ENCODE measurements at regions not wholly inside any gene's neighbourhood (a gene's known extent, or its start where the extent isn't known, plus 50 kb on each side); places are given as distances from the start of the nearest gene placed in this dataset.
"Not testable (repeated sequence)": the region's sequence is repeated elsewhere in the genome, so short reads cannot be mapped to it uniquely, and the experiment has no call there.

DNA sequence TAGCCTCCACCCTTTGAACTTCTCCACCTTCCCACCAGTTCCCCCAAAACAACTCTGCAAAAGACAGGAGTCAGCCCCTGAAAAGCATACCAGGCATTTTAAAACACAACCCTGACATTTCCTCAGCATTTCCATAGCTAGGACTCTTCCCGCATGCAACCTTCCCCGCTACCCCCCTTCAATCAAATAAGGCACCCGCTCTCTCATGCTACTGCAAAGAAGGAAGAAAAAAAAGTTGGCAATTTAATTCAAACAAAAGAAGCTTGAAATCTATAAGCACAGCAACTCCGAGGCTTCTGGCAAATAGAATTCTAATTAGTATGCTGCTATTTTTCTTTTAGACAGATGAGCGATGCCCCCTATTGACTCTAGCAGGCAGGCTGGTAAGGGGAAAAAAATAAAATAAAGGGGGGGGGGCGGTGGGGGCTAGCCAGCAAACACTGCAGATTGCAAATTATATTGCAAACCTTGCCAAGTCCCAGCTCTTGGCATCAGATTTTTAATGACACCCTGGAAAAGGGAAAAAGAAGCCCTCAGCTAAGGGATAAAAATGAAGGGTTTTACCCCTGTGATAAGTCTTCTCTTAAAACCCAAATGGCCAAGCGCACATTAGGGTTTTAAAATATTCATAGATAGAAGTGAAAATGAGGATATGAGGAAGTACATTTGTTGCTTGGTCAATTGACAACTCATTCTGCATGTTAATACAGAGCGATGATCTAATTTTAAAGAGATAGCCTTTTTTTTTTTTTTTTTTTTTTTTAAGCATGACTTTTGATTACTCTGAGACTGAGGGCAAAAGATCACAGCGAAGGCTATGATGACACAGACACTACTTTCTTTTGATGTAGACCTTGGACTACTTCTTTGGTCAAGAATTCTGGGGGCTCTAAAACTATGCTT lies 255.2 kb downstream of the NR2F2 start:
- DNase-seq = peak; percentile 93

DNA sequence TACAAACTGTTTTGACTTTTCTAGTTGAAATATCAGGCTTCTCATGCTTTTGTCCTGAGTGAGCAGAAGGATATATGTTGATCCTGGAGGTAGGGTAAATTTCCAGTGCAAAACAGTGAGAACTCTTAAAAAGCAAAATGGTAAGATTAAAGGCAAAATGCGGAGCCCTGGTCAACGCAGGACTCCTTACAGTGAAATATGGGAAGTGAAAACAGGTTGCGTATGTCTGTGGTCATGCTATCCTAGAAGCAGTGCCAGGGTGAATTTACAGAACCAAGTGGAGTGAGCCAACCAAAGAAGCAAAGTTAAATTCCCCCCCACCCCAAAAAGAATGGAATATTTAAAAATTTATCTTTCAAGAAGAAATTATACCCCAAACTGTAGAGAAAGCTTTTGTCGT lies 256.4 kb downstream of the NR2F2 start:
- DNase-seq = peak; percentile 95

DNA sequence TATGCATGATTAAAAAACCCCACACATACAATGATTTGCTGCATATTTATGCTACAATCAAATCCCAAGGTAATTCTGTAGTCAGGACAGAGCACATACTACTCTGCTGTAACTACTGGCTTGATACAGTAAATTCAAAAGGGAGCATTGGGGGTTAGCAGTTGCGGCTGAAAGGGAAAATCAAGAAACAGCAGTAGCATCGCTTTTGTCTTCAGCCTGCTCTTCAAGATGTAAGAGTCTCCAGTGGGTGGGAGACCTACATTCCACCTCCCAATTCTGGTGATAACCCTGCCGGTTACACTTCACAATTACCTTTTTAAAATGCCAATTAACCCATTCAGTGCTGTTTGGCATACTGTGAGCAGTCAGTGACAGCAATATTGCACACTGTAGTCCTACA lies 259.4 kb downstream of the NR2F2 start:
- no peak for DNase-seq

DNA sequence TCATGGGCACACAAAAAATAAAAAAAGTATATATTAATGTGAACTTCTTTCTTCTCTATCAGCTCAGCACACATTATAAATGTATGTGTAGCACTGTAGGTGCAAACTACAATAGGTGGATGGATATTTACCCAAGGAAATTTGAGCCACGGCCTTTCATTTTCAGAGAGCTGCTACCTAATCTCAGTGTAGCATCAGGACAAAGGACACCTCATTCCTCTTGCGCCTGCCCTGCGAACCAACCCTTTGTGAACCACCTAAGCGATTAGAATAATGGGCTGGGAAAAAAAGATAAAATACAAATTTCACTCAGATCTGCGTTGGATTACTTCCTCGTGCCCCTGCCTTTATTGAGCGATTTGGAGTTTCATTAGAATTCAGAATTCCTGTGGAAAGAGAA lies 263.2 kb downstream of the NR2F2 start:
- no peak for DNase-seq

DNA sequence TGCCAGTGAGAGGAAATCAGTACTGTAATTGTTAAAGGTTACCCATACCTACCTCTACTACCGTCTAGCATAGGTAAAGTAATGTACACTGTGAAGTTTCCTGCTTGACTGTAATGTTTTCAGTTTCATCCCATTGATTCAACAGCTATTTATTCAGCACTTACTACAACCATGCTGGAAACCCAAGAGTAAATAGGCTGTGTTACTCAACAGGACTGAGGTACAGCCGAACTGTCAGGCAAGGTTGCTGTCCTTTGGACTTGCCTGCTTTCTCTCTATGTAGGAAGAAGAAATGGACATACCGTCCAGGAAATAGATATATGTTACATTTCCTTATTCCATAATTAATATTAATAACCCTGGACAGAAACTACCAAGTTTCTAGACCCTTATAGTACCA lies 265.5 kb downstream of the NR2F2 start:
- no peak for DNase-seq

DNA sequence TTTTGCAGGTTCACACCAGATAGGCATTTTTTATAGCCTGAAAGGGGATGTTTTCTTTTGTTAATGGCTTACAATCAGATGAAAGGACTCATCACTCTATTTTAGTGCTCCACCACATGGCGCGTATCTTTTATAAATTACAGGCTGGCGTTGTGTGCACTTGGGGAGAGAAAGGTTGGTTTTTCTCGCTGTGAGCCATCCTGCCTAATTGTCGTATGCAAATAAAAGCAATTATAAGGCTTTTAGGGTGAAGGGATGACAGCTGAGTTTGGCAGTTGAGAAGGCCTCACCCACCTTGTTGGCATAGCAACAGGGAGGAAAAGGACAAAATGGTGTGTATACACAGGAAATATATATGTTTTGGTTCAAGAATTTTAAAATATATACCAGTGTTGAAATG lies 268.0 kb downstream of the NR2F2 start:
- DNase-seq = no peak

DNA sequence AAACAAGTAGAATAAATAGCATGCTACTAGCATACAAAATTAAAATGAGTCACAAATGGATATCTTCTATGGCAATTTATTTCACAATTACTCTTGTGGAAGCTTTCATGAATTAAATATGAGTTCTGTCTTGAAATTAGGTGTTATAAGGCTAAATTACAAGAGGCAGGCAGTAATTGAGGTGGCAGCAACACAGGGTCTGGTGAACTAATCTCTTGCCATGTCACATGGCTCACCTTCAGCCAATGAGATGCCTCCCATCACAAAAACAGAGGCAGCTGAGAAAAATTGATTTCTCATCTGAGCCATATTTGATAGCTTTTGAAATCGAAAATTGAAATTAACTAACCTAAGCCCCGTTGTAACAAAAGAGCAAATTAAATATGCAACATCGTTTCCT lies 268.8 kb downstream of the NR2F2 start:
- no peak for DNase-seq

DNA sequence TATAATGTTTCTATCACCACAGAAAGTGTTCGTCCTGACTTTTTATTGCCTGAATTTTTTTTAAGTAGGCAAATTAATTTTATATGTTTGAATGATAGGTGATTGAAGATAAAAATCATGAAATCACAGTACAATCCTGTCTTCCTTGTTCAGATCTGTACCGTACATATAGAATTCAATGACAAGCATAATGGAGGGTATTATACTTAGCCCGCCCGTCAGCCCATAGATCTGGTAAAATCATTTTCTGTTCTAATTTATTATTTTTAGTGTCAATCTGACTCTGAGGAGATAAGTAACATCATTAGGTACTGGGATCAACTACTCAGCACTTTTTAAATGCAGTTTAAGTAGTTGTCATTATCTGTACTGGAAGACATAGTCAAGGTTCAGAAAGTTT lies 269.9 kb downstream of the NR2F2 start:
- no peak for DNase-seq

DNA sequence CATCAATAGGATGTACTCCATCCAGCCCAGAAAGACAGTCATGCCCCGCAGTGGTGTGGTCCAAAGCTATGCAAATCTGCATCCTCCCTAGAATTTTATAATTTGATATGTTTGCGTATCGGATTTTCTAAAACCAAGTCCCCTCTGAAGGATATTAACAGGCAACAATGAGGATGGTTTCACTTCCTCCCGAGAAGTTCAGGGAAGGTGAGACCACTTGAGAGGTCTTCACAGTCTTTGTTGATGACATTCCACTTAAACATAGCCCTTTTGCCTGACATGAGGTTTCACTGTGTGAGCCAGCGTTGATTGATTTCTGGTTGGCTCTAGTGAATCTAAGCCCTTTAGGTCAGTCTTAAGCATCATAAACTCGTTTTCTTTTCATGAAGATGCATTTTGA lies 276.1 kb downstream of the NR2F2 start:
- DNase-seq = no peak

DNA sequence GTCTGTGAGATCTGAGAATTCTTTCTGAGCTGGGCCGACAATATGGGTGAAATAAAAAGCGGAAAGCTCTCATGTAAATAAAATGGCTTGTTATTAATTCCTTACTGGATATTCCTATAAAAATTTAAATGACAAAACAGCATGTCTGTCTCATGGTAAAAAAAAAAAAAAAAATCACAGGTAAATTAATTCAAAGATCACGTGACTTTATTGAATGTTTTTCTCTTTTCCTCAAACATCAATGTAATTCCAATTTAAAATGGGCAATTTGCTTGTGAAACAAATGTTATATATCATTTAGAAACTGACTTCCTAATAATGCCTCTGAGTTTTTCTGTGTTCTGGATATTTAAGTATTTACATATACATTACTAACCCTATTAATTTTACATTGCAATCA lies 280.3 kb downstream of the NR2F2 start:
- DNase-seq = no peak

DNA sequence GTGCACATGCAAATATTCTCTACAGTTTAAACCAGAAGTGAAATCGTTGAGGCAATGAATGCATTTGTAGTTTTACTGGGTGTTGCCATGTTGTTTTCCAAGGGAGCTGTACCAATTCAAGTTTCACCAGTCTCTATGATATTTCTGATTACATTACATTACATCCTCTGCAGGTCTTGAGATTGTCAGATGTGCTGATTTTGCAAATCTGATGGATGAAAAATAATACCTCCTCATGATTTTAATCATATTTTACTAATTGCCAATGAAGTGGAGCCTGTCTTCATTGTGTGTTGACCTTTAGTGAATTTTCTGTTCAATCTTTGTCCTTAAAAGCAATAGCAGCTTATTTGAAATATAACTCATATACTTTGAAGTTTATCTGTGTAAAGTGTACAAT lies 282.4 kb downstream of the NR2F2 start:
- DNase-seq = no peak

DNA sequence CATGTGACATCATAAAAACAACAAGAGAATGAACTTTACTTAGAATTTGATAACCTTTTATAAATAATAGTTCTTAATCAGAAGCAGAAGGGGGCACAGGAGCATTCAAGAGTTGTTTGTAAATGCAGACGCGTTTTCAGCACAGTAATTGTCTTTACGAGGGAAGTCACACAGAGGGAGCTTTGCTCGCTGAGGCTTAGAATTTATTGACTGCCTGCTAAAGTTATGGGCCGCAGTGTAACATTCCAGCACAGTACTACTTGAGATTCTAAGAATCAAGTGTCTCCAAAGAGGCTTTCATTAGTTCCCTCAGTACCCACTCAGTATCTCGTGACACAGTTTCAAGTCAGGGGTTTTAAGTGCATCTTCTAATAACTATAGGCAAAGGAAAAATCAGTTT lies 288.7 kb downstream of the NR2F2 start:
- DNase-seq = no peak

DNA sequence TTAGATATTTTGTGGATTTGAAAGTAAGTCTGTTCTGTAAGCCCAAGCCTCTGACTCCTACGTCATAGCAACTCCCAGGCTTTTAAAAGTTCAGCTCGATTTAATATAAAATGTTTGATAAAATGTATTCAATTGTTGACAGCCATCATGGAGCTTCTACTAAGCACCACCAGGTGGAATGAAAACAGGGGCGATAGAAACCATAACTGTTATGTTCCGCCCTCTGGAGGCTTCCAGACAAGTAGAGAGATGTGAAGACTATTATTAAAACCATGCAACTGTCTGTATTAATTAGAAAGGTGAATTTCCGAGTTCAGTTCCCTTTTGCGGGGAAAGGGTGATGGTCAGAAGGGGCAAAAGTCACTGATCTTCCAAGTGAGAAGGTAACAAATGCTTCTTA lies 292.2 kb downstream of the NR2F2 start:
- no peak for DNase-seq

DNA sequence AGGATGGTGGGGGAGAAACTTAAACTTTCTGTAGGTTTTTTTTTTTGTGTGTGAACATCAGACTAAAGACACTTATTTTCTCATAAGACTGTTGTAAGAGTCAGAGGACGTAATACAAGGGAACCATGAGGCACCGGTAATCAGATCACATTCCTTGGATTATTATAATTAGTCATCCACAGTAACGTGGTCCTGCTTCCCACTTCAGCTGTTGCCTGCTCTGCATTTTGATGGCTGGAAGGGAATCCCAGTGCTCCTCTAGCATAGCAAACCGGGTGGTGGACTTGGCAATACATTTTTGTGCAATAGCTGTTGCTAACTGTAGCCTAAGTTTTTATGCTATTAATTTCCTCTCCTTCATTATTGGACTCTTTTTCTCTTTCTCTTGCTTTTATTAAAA lies 294.8 kb downstream of the NR2F2 start:
- no peak for DNase-seq

DNA sequence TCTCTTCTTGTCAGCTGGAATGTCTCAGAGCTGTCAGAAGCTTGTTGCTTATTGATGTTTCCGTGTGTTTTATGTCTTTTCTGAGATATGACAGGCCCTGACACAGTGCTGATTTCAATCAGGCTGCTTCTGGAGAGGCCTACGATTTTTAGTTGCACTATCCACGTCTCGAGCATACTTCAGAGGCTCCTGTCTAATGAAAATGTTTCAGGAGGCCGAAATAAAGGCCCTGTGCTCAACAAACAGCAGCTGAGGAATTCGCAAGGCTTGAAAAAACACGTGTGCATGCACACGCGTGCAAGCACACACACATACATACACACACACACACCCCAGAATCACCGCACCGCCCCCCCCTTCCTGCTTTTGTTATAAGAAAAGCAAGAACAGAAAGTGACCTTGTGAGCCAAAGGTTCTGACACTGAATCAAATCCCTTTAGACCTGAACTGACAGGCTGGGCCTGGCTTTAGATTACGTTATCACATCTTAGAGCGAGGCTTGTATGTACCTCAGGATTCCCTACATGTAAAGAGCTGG lies 296.6 kb downstream of the NR2F2 start:
- no peak for DNase-seq

DNA sequence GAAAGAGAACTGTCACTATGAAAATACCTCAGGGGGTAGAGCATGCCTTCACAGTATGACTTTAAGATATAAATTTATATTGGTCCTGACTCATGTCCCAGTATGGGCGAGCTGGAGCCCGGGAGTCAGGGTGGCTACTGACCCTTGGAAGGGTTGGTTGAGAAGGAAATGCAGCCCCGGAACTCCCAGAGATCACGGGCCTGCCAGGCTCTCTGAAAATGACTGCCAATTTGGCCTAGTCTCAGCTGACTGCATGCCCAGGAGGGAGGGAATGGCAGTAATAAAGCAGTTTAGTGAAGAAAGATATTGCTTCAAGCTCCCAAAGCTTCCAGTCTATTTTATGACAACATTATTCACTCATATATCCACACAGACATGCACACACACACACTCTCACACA lies 299.0 kb downstream of the NR2F2 start:
- DNase-seq = no peak

DNA sequence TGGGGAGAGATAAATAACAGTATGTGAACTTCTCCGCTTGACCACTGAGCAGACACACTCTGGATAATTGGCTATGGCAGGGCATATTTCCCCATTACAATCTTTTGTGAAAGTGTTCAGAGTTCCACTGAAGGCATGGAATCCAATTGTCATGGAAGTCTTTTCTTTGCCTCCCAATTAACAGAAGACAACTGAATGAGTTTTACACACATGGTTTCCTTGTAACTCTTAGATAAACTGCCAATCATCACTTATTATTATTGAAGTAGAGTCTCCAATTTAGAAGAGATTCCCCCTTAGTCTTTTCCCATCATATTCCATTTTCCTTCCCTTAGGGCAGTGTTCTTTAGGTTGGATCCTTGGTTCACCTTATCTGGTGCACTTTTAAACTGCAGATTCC lies 308.3 kb downstream of the NR2F2 start:
- no peak for DNase-seq

DNA sequence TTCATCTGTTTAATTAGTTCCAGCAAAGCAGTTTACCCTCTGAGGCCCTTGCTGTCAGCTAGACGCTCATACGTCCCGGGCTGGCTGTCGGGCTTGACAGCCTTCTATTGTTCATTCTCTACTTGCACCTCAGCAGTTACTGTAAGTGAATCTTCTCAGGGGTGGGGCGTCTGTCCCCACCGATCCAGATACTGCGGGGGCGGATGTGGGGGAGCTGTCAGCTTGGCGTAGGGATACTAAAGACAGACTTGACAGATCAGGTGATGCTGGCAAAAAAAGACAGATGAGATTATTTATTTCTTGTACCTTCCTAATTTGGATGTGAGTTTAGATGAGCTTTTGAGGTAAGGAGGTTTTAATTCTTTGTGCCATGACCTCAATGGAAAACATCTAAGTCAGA lies 315.3 kb downstream of the NR2F2 start:
- DNase-seq = no peak

DNA sequence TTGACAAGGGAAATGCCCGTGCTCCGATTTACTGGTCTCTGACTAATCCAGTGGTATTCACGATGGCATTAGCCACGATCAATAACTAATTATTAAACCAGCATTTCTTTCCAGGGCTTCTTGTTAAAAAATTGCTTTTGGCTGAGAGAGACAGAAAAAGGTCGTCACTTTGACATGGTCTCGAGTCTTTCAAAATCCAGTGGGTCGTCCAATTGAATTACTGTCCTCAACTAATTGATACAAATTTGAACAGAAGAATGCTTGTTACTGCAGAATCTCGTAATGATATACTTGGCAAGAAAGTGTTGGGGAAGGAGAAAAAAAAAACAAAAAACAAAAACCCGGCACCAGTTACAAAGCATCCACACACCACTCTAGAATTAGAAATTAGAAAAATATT lies 318.4 kb downstream of the NR2F2 start:
- no peak for DNase-seq

DNA sequence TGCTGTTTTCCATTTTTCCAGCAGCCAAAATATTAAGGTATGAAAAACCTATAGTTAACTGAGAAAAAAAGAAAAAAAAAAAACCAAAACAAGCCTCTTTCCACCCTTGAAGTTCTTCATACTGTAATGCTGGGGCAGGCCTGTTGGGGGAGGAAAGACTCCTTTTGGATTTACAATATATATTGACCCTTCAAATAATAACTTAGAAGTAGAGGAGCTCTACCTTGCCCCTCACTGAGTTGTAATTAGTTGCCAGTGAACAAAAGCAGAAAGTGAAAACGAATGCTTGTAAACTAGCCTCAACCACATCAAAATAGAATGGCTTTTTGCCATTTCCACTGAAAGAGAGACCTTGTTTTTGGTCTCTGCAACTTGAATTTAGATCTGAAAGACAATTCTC lies 326.6 kb downstream of the NR2F2 start:
- DNase-seq = no peak

DNA sequence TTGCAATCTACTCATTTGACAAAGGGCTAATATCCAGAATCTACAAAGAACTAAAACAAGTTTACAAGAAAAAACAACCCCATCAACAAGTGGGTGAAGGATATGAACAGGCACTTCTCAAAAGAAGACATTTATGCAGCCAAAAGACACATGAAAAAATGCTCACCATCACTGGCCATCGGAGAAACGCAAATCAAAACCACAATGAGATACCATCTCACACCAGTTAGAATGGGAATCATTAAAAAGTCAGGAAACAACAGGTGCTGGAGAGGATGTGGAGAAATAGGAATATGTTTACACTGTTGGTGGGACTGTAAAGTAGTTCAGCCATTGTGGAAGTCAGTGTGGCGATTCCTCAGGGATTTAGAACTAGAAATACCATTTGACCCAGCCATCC lies 336.5 kb downstream of the NR2F2 start:
- DNase-seq = not testable (repeated sequence)

DNA sequence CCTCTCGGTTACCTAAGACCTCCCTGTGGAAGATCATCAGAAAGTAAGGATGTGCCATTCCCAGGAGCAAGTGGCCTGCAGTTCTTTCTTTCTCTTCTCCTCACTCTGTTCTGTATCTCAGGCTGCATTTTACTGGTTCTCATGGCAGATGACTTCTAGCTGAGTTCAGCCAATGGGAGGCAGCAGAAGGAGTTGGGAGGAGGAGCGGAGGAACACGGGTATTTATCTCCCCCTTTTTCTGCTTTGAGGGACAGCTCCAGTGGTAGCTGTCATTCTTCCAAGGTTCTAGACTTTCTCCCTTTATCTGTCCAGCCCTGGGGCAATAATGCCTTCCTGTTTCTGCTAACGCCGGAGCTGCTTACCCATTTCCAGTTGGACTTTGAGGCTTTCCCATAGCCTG lies 339.9 kb downstream of the NR2F2 start:
- DNase-seq = no peak

DNA sequence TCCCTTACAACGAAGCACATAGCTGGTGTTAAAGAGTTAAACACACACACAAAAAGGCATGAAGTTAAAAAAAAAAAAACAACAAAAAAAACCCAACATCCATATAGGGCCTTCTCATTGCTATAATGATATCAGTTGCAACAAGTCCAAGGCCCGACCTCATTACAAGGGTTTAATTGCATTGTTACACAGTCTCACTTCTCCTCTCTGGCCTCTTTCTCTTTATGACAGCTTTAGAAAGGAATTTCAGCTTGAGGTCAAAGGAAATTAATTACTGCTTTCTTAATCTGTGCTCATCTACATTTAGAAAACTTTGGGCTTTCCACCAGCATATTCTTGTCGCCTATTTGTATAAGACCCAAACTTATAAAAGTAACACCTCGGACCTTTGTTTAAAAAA lies 342.1 kb downstream of the NR2F2 start:
- peak; percentile 84 for DNase-seq

DNA sequence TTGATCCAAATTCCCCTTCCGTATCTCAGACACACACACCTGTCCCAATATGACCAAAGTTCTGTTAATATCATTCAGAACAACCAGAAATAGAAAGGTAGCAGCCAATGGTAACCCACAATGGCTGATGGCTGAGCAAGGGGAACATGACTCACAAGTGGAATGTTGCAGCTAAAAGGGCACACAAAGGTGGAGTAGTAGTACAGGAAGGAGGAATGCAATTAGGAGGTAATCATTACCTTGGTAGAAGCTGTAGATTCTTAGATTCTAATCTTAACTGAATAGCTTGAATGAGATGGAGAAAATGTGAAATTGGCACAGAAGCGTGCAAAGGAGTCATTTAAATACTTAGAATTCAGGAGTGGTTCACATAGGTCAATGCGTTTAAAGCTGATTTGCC lies 347.9 kb downstream of the NR2F2 start:
- no peak for DNase-seq

Data from MV-4-11 (cell line).